22Rv1 (cell line): ENCODE measurements at regions not wholly inside any gene's neighbourhood (a gene's known extent, or its start where the extent isn't known, plus 50 kb on each side); places are given as distances from the start of the nearest gene placed in this dataset.
"Not testable (repeated sequence)": the region's sequence is repeated elsewhere in the genome, so short reads cannot be mapped to it uniquely, and the experiment has no call there.

ENCODE experiments used
- ZFX ChIP-seq: fragments of 450-650 bp; IDR thresholded peaks from 2 replicates; pipeline ENCODE4 v1.6.1; 2017; ENCODE audit warnings: antibody characterized with exemption, borderline replicate concordance
- TF ChIP-seq, protein P1 (sequence below): fragments of 450-650 bp; IDR thresholded peaks from 2 replicates; pipeline ENCODE4 v1.5.1; 2017; ENCODE audit warnings: mild to moderate bottlenecking

DNA sequence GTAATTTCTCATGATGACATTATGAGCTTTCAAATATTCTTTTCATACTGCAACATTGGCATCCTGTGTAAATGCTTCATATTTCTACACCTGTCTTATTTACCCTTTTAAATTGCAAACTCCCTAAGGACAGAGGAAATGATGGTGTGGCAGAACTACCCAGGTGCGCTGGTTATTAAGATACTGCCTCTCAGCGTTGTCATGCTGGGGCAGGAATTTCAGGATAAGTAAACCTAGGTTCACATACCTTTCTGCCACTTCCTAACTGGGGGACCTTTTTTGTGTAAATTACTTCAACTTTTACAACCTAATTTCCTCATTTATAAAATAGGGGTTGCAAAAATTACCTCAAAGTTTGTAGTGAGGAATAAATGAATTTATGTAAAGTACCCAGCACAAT is 137.7 kb upstream of the NBPF26 start:
- TF ChIP-seq, protein P1, sequence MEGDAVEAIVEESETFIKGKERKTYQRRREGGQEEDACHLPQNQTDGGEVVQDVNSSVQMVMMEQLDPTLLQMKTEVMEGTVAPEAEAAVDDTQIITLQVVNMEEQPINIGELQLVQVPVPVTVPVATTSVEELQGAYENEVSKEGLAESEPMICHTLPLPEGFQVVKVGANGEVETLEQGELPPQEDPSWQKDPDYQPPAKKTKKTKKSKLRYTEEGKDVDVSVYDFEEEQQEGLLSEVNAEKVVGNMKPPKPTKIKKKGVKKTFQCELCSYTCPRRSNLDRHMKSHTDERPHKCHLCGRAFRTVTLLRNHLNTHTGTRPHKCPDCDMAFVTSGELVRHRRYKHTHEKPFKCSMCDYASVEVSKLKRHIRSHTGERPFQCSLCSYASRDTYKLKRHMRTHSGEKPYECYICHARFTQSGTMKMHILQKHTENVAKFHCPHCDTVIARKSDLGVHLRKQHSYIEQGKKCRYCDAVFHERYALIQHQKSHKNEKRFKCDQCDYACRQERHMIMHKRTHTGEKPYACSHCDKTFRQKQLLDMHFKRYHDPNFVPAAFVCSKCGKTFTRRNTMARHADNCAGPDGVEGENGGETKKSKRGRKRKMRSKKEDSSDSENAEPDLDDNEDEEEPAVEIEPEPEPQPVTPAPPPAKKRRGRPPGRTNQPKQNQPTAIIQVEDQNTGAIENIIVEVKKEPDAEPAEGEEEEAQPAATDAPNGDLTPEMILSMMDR, result not testable (repeated sequence)
- TF ChIP-seq ZFX, result not testable (repeated sequence)
